HG02623 (cell line): ENCODE measurements at regions not wholly inside any gene's neighbourhood (a gene's known extent, or its start where the extent isn't known, plus 50 kb on each side); places are given as distances from the start of the nearest gene placed in this dataset.
A peak's percentile ranks its signal among the peaks of the same experiment; 100 is the strongest.

Source experiments
- ATAC-seq: cut with Tn5 transposase; IDR thresholded peaks from one replicate; pipeline ENCODE4 v1.9.1; 2021; ENCODE audit warnings: moderate library complexity; ENCODE audit not compliant: unreplicated experiment

- no peak for ATAC-seq
Observed at GRCh38 chr1:108082738-108083562, 117.2 kb downstream of the SLC25A24 start.

- ATAC-seq, result no peak
Observed at GRCh38 chr1:108082001-108082400, 117.0 kb upstream of the VAV3 start.

- no peak for ATAC-seq
Observed at GRCh38 chr1:108080448-108080847, 115.5 kb upstream of the VAV3 start.

GRCh38 chr1:108079440-108080025 lies 114.6 kb upstream of the VAV3 start:
- no peak for ATAC-seq

- no peak for ATAC-seq
Observed at GRCh38 chr1:108077991-108078390, 113.0 kb upstream of the VAV3 start.

GRCh38 chr1:108075055-108075454 lies 110.1 kb upstream of the VAV3 start:
- peak; percentile 42 for ATAC-seq

GRCh38 chr1:108072776-108073175 lies 107.8 kb upstream of the VAV3 start:
- no peak for ATAC-seq

GRCh38 chr1:108072212-108072611 lies 107.2 kb upstream of the VAV3 start:
- ATAC-seq, result no peak

- ATAC-seq, result peak; percentile 61
Observed at GRCh38 chr1:108071601-108072000, 106.6 kb upstream of the VAV3 start.

- no peak for ATAC-seq
Observed at GRCh38 chr1:108070662-108071061, 105.7 kb upstream of the VAV3 start.

- no peak for ATAC-seq
Observed at GRCh38 chr1:108067884-108068540, 103.0 kb upstream of the VAV3 start.

- no peak for ATAC-seq
Observed at GRCh38 chr1:108066808-108067207, 101.8 kb upstream of the VAV3 start.

- ATAC-seq, result no peak
Observed at GRCh38 chr1:108064255-108064654, 99.3 kb upstream of the VAV3 start.

GRCh38 chr1:108063703-108064102 lies 98.7 kb upstream of the VAV3 start:
- ATAC-seq, result no peak

- ATAC-seq, result no peak
Observed at GRCh38 chr1:108059945-108060344, 95.0 kb upstream of the VAV3 start.

- no peak for ATAC-seq
Observed at GRCh38 chr1:108057541-108057940, 92.6 kb upstream of the VAV3 start.

GRCh38 chr1:108056436-108056990 lies 91.5 kb upstream of the VAV3 start:
- ATAC-seq, result no peak

GRCh38 chr1:108055387-108055786 lies 90.4 kb upstream of the VAV3 start:
- ATAC-seq, result no peak

GRCh38 chr1:108054396-108054795 lies 89.4 kb upstream of the VAV3 start:
- ATAC-seq, result no peak

GRCh38 chr1:108053270-108054013 lies 88.5 kb upstream of the VAV3 start:
- no peak for ATAC-seq
